ENCODE measurements at regions not wholly inside any gene's neighbourhood (a gene's known extent, or its start where the extent isn't known, plus 50 kb on each side); places are given as distances from the start of the nearest gene placed in this dataset.
"Not testable (repeated sequence)": the region's sequence is repeated elsewhere in the genome, so short reads cannot be mapped to it uniquely, and the experiment has no call there.

DNA sequence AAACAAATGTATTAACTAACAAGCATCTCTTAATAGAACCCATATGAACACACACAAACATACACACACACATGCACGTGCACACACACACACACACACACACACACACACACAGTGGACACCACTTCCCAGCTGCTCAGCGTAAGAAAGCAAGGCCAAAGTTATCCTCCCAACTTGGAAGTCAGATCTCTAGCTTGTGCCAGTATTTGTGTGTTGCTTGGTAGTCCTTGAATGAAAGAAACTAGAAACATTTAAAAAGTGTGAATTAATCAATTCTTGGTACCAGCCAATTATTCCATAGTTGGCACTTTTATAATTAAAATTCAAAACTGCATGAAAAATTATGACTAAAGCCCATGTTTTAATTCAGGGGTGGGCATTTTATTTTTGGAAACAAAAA, 178.1 kb downstream of the TMEM161B start:
- DNase-seq, result no peak

DNA sequence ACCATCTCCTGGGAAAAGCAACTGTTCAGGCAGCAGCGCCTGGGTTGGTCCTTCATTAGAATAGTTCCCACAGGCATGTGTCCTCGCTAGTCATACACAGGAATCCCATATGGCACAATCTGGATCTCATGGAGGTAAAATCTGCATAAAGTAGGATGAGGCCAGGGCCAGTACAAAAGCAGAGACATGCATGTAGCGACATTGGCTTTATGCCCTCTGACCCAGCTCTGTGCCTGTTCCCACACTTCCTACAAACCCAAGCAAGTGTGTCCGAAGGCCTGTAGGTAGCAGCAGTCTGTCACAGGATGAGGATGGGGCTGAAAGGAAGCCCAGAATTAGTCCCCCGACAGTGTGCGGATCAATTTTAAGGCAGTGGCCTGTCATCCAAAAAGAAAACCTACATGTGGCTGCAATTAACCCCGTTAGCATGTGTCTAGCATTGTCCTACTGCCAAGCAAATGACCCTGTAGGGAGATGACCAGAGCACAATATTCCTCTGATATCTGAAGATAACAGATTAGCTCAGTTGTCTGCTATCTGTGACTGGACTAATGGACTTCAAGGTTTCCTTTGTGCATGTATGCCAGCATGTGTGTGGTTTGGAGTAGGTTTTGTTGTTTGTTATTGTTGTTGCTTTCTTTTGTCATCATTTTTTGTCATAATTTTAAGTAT, 178.8 kb downstream of the TMEM161B start:
- DNase-seq, result no peak

DNA sequence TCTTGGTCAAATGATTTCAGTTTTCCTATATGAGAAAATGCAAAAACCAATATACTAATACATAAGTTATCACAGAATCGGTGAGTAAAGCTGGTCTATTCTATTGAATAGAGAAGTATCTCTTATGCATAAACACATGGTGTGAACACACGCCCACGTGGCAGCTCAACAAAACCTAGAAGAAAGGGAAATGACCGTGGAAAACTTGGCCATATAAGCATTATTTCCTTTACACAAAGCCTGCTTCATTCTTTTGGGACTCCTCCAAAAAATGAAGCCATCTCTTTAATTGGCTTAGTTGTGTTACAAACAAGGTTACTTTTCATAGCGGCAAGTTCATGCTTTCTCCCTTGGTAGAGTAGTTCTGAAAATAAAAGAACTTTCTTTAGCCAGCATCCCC, 183.2 kb downstream of the TMEM161B start:
- DNase-seq, result no peak

DNA sequence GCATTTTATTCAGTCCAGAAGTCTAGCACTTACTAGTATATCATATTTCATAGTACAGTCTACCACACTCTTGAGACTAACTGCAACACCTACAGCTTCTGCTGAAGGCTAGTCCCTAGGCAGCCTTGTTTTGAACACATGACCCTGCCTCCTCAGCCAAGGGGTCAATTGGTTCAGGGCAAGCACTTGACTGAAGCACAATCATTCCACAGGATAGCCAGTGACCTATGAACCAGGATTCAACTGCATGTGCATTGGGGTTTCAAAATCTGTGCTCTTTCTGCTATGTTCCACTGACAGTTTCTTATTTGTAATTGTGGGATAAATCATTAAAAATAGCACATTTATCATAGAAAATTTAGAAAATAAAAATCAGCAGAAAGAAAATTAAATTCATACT, 186.8 kb downstream of the TMEM161B start:
- DNase-seq, result no peak

DNA sequence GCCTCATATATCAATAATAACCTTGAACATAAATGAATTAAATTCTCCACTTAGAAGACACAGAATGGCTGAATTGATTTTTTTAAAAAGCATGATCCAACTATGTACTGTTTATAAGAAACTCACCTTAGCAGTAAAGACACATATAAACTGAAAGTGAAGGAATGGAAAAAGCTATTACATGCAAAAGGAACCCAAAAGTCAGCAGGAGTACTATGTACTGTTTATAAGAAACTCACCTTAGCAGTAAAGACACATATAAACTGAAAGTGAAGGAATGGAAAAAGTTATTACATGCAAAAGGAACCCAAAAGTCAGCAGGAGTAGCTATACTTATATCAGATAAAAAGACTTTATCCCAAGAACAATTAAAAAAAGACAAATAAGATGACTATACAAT, 204.8 kb downstream of the TMEM161B start:
- no peak for DNase-seq

DNA sequence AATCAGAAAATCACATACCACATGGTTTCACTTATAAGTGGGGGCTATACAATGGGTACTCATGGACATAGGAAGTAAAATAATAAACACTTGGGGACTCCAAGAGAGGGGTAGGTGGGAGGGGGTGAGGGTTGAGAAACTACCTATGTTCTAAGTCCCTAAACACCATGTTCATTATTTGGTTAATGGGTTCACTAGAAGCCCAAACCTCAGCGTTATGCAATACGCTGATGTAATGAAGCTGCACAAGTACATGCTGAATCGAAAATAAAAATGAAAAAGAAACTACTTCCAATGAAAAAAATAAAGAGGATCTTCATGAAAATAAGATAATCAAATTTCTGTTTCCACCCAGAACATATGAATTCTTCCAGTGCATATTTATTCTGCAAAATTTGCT, 208.5 kb downstream of the TMEM161B start:
- DNase-seq, result no peak

DNA sequence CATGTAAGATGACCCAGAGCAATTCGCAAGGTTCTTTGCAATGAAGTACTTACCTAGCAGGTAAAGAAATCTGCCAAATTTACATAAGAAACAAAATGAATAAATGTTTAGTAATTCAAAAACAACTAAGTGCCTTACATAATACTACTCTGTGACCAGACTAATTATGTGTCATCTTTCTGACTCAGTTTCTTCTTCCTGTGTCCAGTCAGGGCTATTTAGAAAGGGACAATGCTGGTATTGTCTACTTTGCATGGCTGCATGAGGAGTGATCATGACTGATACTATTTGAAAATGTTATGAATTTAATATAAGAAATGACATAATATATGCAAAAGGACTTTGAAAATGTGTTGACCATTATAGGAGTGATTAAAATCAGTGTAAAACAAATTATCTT, 210.0 kb downstream of the TMEM161B start:
- no peak for DNase-seq

DNA sequence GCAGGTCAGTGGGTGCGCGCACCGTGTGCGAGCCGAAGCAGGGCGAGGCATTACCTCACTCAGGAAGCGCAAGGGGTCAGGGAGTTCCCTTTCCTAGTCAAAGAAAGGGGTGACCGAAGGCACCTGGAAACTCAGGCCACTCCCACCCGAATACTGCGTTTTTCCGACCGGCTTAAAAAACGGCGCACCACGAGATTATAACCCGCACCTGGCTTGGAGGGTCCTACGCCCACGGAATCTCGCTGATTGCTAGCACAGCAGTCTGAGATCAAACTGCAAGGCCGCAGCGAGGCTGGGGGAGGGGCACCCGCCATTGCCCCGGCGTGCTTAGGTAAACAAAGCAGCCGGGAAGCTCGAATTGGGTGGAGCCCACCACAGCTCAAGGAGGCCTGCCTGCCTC, 216.2 kb downstream of the TMEM161B start:
- DNase-seq, result not testable (repeated sequence)

DNA sequence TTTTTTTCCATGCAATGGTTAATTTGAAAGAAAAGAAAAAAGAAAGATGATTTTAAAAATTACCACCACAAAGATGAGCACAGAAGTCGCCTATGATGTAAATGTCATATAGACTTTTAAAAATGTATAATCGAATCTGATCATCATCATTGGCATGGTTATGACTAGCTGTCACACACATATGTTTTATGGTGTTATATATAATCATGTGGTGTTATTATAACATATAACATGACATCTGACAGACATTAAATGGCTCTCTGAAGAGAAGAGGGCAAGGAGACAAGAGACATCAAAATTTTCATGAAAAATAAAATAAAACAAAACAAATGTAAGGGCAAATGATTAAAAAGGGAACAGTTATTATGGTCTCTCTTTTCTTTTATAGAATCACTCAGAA, 217.5 kb downstream of the TMEM161B start:
- DNase-seq, result no peak

DNA sequence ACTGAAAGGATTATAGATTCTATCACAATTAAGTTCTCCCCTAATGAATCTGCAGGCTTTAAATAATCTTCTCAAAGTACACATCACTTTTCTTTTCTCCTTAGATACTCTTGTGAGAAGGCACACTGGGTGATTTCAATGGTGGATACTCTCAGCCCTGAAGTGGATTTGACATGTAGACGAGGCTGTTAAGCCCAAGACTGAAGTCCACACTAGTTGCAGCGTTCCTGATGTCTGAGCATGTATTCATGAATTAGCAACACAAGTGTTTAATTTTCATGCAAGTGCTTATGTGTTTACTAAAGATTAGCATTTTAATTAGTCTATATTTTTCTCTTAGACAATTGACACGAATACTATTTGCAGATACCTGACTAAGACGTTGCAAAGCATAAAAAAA, 218.9 kb downstream of the TMEM161B start:
- DNase-seq, result no peak

DNA sequence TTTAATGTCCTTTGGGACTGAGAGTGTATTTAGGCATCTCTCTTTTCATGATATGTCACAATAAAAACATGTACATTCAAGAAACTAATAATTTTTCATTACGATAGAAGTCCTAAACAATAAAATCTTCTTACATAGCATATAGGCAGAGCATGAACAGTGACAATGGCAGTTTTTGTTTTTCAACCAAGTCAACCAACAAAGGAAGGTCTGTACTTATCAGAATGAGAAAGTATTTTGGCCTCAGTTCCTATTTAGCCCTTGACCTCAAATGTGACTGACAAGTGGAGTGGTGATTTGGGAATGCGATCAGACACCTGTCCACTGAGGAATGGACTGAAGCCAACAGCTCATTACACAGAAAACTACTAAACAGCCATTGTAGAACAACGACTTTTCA, 219.5 kb downstream of the TMEM161B start:
- DNase-seq, result no peak

DNA sequence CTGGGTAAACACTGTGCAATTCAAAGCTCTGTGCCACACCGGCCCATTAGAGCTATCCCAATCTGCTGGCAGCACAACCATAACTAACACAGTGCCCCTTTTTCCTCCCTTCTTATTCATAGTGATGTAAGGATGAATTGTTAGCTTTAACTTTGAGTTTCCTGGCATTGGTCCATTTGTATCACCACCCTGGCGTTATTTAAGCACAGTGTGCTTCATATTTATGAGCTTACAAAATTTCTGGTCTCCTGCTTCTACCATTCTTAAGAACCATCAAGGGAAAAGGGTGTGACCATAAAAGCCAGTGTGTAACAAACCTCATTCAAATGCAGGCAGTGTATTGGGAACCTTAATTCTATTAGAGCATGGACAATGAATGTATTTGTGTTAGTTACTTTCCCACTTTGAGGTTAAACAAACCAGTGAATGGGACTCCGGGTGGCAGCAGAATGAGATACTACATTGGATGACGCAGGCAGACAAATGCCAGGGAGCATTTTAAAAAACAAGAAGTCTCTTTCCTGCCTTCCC, 222.6 kb downstream of the TMEM161B start:
- DNase-seq, result no peak

DNA sequence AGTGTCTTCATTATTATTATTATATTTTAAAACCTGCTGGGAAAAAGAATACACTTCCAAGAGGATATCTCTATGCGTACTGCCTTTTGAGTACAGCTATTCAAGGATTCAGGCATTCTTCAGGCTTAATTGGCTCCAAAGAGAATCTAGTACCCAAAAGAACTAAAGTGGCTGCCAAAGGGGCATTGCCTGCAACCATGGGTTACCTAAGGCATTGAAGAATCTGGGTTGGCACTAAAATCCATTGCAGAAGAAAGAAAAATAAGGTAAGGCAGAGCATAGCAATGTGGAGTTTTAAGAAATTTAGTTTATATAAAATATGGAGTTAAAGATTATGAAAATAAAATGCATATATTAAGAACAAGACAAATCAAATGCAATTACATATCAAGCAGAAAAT, 223.5 kb downstream of the TMEM161B start:
- no peak for DNase-seq

DNA sequence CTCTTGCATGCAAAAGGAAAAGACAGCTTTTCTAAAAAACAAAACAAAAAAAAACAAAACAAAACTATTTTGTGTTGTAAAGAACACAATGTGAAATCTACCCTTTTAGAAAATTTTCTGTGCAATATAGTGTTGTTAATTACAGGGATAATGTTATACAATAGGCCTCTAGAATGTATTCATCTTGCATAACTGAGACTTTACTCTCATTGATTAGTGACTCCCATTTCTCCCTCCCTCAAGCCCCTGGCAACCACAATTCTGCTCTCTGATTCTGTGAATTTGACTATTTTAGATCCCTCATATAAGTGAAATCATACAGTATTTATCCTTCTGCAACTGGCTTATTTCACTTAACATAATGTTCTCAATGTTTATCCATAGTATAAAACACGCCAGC, 234.1 kb downstream of the TMEM161B start:
- DNase-seq, result no peak

DNA sequence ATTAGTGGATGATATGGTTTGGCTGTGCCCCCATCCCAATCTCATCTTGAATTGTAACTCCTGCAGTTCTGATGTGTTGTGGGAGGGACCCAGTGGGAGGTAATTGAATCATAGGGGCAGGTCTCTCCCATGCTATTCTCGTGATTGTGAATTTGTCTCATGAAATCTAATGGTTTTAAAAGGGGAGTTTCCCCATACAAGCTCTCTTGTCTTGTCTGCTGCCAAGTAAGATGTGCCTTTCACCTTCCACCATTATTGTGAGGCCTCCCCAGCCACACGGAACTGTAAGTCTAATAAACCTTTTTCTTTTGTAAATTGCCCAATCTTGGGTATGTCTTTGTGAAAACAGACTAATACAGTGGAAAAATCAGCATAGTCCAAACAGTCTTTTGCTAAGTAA, 235.5 kb downstream of the TMEM161B start:
- no peak for DNase-seq

DNA sequence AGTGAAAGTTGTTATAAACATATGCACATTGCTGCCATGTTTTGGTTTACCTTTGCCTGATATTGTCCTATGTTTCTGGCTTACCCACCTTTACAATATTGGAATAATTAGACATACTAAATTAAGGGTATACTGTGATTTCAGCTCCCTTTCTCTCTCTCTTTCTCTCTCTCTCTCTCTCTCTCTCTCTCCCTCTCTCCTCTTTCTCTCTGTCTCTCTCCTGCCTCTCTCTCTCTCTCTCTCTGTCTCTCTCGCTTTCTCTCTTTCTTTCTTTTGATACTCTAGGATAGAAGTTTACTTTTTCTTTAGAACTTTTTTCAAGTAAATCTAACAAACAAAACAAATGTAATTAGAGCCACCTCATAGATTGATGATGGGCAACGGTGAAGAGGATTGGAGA, 239.6 kb downstream of the TMEM161B start:
- no peak for DNase-seq

DNA sequence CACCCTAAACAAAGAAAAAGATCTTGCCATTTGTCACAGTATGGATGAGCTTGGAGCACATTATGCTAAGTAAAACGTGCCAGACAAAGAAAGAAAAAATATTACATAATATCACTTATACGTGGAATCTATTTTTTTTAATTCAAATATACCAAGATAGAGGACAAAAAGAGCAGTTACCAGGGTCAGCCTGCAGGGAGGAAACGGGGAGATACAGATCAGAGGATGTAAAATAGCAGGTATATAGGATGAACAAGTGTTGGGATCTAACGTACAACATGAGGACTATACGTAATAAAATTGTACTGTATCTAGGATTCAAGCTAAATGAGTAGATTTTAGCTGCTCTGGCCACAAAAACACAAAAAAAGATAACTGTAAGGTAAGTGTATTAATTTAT, 247.5 kb downstream of the TMEM161B start:
- no peak for DNase-seq

DNA sequence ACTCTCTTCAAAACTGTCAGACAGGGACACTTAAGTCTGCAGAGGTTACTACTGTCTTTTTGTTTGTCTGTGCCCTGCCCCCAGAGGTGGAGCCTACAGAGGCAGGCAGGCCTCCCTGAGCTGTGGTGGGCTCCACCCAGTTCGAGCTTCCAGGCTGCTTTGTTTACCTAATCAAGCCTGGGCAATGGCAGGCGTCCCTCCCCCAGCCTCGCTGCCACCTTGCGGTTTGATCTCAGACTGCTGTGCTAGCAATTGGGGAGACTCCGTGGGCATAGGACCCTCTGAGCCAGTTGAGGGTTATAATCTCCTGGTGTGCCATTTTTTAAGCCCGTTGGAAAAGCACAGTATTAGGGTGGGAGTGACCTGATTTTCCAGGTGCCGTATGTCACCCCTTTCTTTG, 253.7 kb downstream of the TMEM161B start:
- not testable (repeated sequence) for DNase-seq

DNA sequence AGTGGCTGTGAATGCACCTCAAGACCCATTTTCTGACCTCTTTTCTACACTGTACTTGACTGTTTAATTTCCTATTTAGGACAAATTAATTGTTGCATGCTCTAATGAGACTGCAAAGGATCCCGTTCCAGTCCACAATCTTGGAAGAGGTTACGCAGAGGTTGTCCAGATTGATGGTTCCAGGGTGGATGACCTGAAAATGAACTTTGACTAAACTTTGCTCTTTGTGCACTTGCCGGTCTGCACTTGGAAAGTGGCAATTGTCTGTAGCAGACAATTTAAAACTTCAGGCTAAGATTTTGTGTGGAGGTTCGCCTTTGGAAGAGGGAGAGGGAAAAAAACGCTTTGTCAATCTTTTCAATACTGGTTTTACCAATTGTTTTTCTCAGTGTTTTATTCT, 267.8 kb downstream of the TMEM161B start:
- no peak for DNase-seq

DNA sequence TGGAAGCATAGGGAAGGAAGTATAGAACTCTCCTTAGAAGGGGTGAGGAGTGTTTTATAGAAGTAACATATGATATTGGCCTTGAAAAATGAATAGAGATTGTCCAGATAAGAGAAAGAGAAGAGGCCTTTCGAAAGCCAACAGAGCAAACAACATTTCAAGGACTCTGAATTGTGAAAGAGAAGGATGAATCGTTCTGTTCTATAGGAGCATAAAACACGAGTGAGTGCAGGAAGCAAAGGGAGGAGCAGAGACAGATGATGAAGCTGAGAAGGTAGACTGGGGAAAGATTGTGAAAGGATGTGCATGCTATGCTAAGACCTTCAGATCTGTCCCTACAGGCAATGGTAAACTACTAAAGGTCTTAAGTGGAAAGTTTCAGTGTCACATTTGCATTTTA, 271.0 kb downstream of the TMEM161B start:
- no peak for DNase-seq

DNA sequence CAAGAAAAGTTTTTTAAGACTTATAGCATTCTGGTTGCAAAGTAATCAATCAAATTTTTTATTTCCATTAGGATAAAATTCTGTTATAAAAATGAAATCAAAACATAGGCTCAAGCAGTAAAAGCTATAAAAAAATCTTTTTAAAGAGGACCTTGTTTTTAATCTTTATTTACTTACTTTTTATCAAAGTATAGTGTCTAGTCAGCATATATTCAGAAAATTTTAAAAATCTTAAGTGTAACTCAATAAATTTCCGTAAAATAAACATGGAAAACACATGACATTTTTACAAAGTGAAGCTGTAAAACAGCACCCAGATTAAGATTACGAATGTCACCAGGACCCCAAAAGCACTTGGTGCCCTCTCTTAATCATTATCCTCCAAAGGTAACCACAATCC, 302.4 kb downstream of the TMEM161B start:
- DNase-seq, result no peak

DNA sequence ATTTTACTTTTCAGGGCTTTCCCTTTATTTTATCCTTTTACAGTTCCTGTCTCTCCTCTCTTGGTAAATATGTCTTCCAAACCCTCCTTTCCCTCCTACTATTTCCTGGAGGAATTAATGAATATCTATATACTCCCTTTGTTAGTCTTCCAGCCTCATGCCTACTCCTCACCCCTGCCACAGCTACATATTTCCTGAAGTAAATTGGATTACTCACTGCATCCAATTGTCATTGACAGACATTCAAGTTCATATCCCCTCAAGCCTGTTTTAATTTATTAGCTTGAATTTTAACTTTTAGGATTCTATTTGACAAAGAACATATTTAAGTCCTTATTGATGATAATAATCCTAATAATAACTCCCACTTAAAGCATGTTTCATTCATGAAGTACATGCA, 314.5 kb downstream of the TMEM161B start:
- no peak for DNase-seq

DNA sequence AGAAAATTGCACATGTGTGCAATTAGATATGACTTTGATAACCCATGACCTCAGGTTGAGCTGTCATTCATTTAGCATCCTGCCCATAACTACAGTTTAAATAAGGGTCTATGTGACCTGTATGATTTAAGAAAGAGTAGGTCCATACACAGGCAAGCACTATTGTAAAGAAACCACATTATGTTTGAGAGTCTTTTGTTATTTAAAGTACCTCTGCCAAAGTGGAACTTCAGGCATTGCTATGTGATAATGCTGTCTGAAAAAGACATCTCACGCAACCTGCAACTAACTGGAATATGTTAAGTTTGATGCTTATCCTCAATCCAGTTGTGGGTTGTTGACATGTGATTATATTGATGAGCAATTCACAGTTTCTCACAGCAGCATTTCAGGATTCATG, 317.0 kb downstream of the TMEM161B start:
- no peak for DNase-seq

DNA sequence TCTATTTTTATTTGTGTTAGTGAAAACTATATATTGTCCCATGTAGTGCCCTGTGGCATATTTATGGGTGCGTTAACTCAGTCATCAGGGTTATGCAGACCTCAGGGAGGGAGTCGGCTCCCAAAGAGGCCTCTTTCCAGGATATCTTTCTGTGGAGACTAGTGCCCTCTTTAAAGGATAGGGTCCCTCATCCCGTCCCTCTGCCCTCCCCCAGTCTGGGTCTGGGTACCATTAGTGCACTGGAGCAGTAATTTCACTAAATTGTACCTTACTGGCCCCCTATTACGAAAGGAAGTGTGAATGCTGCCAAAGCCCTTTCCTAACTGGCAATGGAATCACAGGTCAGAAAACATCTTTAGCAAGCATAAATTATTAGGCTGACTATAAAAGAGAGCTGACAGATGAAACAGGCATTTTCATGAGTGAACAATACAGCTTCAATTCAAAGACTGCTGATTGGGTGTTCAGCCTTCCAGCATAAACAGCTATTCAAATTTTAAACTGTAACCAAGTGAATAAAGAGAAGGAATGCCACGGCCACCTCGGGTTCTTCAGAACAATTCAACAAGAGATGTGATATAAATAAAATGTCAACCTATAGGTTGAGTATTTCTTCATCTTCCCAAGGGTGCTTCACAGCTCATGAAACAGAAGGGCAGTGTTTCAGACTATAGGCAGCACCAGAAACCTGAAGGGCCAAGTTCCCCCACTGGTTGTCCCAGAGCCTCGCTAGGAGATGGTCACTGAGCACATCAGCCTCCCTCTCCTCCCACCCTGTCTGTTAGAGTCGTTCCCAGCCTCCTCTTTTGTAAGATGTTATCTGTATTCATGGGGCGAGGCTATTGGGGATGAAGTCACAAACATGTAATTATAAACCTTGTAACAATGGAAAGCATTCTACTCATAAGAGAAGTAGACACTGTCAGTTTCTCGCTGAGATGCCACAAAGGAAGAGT, 318.7 kb downstream of the TMEM161B start:
- DNase-seq, result no peak

All from NCI-H1048 (cell line).